Hepatocyte (in vitro differentiated cells): ENCODE measurements at regions not wholly inside any gene's neighbourhood (a gene's known extent, or its start where the extent isn't known, plus 50 kb on each side); places are given as distances from the start of the nearest gene placed in this dataset.

Experiments
- DNase-seq: peaks from one replicate; pipeline ENCODE4 v3.0.0-alpha.2; 2016; ENCODE audit warnings: low spot score
- H2AFZ ChIP-seq: fragments of 200-600 bp; sonication (generic); 2 replicates; pipeline ENCODE4 v1.6.0; 2016; ENCODE audit warnings: antibody characterized with exemption, mild to moderate bottlenecking
- H3K27ac ChIP-seq: fragments of 200-600 bp; sonication (generic); 2 replicates; pipeline ENCODE4 v1.5.1; 2016; ENCODE audit warnings: mild to moderate bottlenecking
- H3K27me3 ChIP-seq: fragments of 200-600 bp; sonication (generic); 2 replicates; pipeline ENCODE4 v1.6.1; 2016
- H3K36me3 ChIP-seq: fragments of 200-600 bp; sonication (generic); replicated peaks from 2 replicates; pipeline ENCODE4 v1.5.1; 2016; ENCODE audit warnings: low read depth; ENCODE audit not compliant: insufficient read depth
- H3K4me1 ChIP-seq: fragments of 200-600 bp; sonication (generic); 2 replicates; pipeline ENCODE4 v1.5.1; 2016; ENCODE audit warnings: mild to moderate bottlenecking, moderate library complexity; ENCODE audit not compliant: insufficient read depth
- H3K4me2 ChIP-seq: fragments of 200-600 bp; sonication (generic); 2 replicates; pipeline ENCODE4 v1.6.0; 2016
- H3K4me3 ChIP-seq: fragments of 200-600 bp; sonication (generic); 2 replicates; pipeline ENCODE4 v1.5.1; 2016; ENCODE audit warnings: mild to moderate bottlenecking
- H3K79me2 ChIP-seq: fragments of 200-600 bp; sonication (generic); 2 replicates; pipeline ENCODE4 v1.6.0; 2017; ENCODE audit warnings: mild to moderate bottlenecking
- H3K9me2 ChIP-seq: fragments of 200-600 bp; sonication (generic); replicated peaks from 2 replicates; pipeline ENCODE4 v1.6.0; 2017; ENCODE audit warnings: mild to moderate bottlenecking; ENCODE audit not compliant: insufficient read depth
- H3K9me3 ChIP-seq: fragments of 200-600 bp; sonication (generic); 2 replicates; pipeline ENCODE4 v1.5.1; 2016; ENCODE audit warnings: low read depth, mild to moderate bottlenecking
- H4K20me1 ChIP-seq: fragments of 200-600 bp; sonication (generic); 2 replicates; pipeline ENCODE4 v1.6.0; 2016; ENCODE audit warnings: mild to moderate bottlenecking; ENCODE audit not compliant: insufficient read depth, poor library complexity, severe bottlenecking
- CTCF ChIP-seq: fragments of 200-600 bp; sonication (generic); IDR thresholded peaks from 2 replicates; pipeline ENCODE4 v1.5.1; 2016; ENCODE audit warnings: antibody characterized with exemption, mild to moderate bottlenecking; ENCODE audit not compliant: poor library complexity
- EZH2 ChIP-seq: fragments of 200-600 bp; sonication (generic); IDR thresholded peaks from 2 replicates; pipeline ENCODE4 v1.6.1; 2016; ENCODE audit warnings: antibody characterized with exemption, mild to moderate bottlenecking, borderline replicate concordance
- EZH2phosphoT487 ChIP-seq: fragments of 200-600 bp; sonication (generic); IDR thresholded peaks from one replicate; pipeline ENCODE4 v1.6.1; 2018; ENCODE audit warnings: antibody characterized with exemption, mild to moderate bottlenecking, low read depth, moderate library complexity; ENCODE audit not compliant: unreplicated experiment, severe bottlenecking
- WGBS: methylation state at CpG from one replicate; pipeline ENCODE4 v1.1.6; 2016; ENCODE audit warnings: low lambda C conversion rate; ENCODE audit errors: missing lambda C conversion rate; 5-methylcytosine and 5-hydroxymethylcytosine counted together

GRCh38 chr9:27717991-27718390 is 144.7 kb upstream of the C9orf72 start:
- no peak overlapping the region for H2AFZ ChIP-seq
- H4K20me1 ChIP-seq: no peaks in the 10 kb centered on the region
- H3K4me1 ChIP-seq: no peaks in the 10 kb centered on the region
- DNase-seq: no peak
- H3K4me3 ChIP-seq: no peak overlapping the region
- H3K9me2 ChIP-seq: no peaks in the 10 kb centered on the region
- no peaks in the 10 kb centered on the region for H3K36me3 ChIP-seq
- H3K27me3 ChIP-seq: no peaks in the 10 kb centered on the region
- H3K27ac ChIP-seq: no peak overlapping the region
- no peak overlapping the region for H3K4me2 ChIP-seq
- no peak for TF ChIP-seq EZH2phosphoT487
- no peak for TF ChIP-seq CTCF
- no peak for TF ChIP-seq EZH2
- no peaks in the 10 kb centered on the region for H3K79me2 ChIP-seq
- WGBS: 69% methylated on average over 2 of the region's 2 CpGs
- H3K9me3 ChIP-seq: no peaks in the 10 kb centered on the region

- H3K27ac ChIP-seq: no peak overlapping the region
- no peak for DNase-seq
- H3K4me3 ChIP-seq: no peak overlapping the region
- H3K27me3 ChIP-seq: no peaks in the 10 kb centered on the region
- H4K20me1 ChIP-seq: no peaks in the 10 kb centered on the region
- no peak overlapping the region for H2AFZ ChIP-seq
- H3K79me2 ChIP-seq: no peaks in the 10 kb centered on the region
- no peaks in the 10 kb centered on the region for H3K9me3 ChIP-seq
- no peaks in the 10 kb centered on the region for H3K9me2 ChIP-seq
- WGBS: 86% methylated on average over 2 of the region's 2 CpGs
- H3K4me1 ChIP-seq: no peaks in the 10 kb centered on the region
- H3K4me2 ChIP-seq: no peak overlapping the region
- no peaks in the 10 kb centered on the region for H3K36me3 ChIP-seq
- TF ChIP-seq EZH2phosphoT487 (no peak), CTCF (no peak), EZH2 (no peak)
Measured at GRCh38 chr9:27719711-27720110, 146.4 kb upstream of the C9orf72 start.

GRCh38 chr9:27722866-27723265 is 149.6 kb upstream of the C9orf72 start:
- H3K4me2 ChIP-seq: no peak overlapping the region
- no peak overlapping the region for H2AFZ ChIP-seq
- H4K20me1 ChIP-seq: no peaks in the 10 kb centered on the region
- no peak overlapping the region for H3K4me3 ChIP-seq
- H3K4me1 ChIP-seq: no peaks in the 10 kb centered on the region
- no peaks in the 10 kb centered on the region for H3K27me3 ChIP-seq
- H3K9me2 ChIP-seq: no peaks in the 10 kb centered on the region
- H3K36me3 ChIP-seq: no peaks in the 10 kb centered on the region
- H3K79me2 ChIP-seq: no peaks in the 10 kb centered on the region
- no peak for TF ChIP-seq CTCF
- no peak for TF ChIP-seq EZH2
- TF ChIP-seq EZH2phosphoT487: no peak
- no peak for DNase-seq
- H3K27ac ChIP-seq: no peak overlapping the region
- no peaks in the 10 kb centered on the region for H3K9me3 ChIP-seq
